ENCODE measurements at regions not wholly inside any gene's neighbourhood (a gene's known extent, or its start where the extent isn't known, plus 50 kb on each side); places are given as distances from the start of the nearest gene placed in this dataset.

GRCh38 chr21:14707511-14708020 lies 161.5 kb upstream of the SAMSN1 start:
- no peak for DNase-seq (ENCODE audit: low spot score)
- Histone ChIP-seq H3K9me3 (no peaks in the 10 kb centered on the region), H3K27ac (no peak overlapping the region), H3K4me1 (no peaks in the 10 kb centered on the region), H3K36me3 (no peaks in the 10 kb centered on the region), H3K4me3 (no peak overlapping the region), H3K27me3 (no peaks in the 10 kb centered on the region)
- no peak for TF ChIP-seq CTCF (IDR thresholded peaks at IDR 0.05)

GRCh38 chr21:14706712-14707510 lies 160.8 kb upstream of the SAMSN1 start:
- no peak for TF ChIP-seq CTCF (IDR thresholded peaks at IDR 0.05)
- H3K9me3 ChIP-seq: no peaks in the 10 kb centered on the region
- H3K36me3 ChIP-seq: no peaks in the 10 kb centered on the region
- no peak for DNase-seq (ENCODE audit: low spot score)
- H3K4me3 ChIP-seq: no peak overlapping the region
- H3K27ac ChIP-seq: no peak overlapping the region
- no peaks in the 10 kb centered on the region for H3K27me3 ChIP-seq
- no peaks in the 10 kb centered on the region for H3K4me1 ChIP-seq

GRCh38 chr21:14699433-14700407 lies 153.6 kb upstream of the SAMSN1 start:
- DNase-seq (ENCODE audit: low spot score): no peak
- TF ChIP-seq CTCF (IDR thresholded peaks at IDR 0.05): no peak
- no peaks in the 10 kb centered on the region for H3K27me3 ChIP-seq
- no peak overlapping the region for H3K27ac ChIP-seq
- H3K9me3 ChIP-seq: no peaks in the 10 kb centered on the region
- no peaks in the 10 kb centered on the region for H3K4me1 ChIP-seq
- no peaks in the 10 kb centered on the region for H3K36me3 ChIP-seq
- no peak overlapping the region for H3K4me3 ChIP-seq

- no peaks in the 10 kb centered on the region for H3K9me3 ChIP-seq
- H3K27me3 ChIP-seq: no peaks in the 10 kb centered on the region
- no peak overlapping the region for H3K4me3 ChIP-seq
- no peak overlapping the region for H3K27ac ChIP-seq
- H3K36me3 ChIP-seq: no peaks in the 10 kb centered on the region
- no peak for TF ChIP-seq CTCF (IDR thresholded peaks at IDR 0.05)
- no peaks in the 10 kb centered on the region for H3K4me1 ChIP-seq
- no peak for DNase-seq (ENCODE audit: low spot score)
Observed at GRCh38 chr21:14697769-14698168, 151.7 kb upstream of the SAMSN1 start.

GRCh38 chr21:14694817-14695216 lies 148.7 kb upstream of the SAMSN1 start:
- Histone ChIP-seq H3K4me1 (no peaks in the 10 kb centered on the region), H3K4me3 (no peak overlapping the region), H3K27me3 (no peaks in the 10 kb centered on the region), H3K36me3 (no peaks in the 10 kb centered on the region), H3K27ac (no peak overlapping the region), H3K9me3 (no peaks in the 10 kb centered on the region)
- TF ChIP-seq CTCF (IDR thresholded peaks at IDR 0.05): no peak
- DNase-seq (ENCODE audit: low spot score): no peak
